Breast epithelium (tissue), 4 donors: ENCODE measurements at regions not wholly inside any gene's neighbourhood (a gene's known extent, or its start where the extent isn't known, plus 50 kb on each side); places are given as distances from the start of the nearest gene placed in this dataset.

Experiments
- DNase-seq, 2 donors: peaks; one replicate each; pipeline ENCODE4 v3.0.0-alpha.2; 2019; ENCODE audit warnings: low spot score in 2 of 2
- H3K27ac ChIP-seq, 2 donors: fragments of 200-600 bp; sonication (generic) in 1 of 2; one replicate each; pipeline ENCODE4 v1.5.1; 2016 to 2019; ENCODE audit warnings: mild to moderate bottlenecking in 1 of 2
- H3K27me3 ChIP-seq, 2 donors: fragments of 200-600 bp; sonication (generic) in 1 of 2; one replicate each; pipeline versions ENCODE4 v1.5.1 to v1.6.0; 2017 to 2019; ENCODE audit warnings: control low read depth in 1 of 2, mild to moderate bottlenecking in 1 of 2
- H3K36me3 ChIP-seq: fragments of 200-600 bp; one replicate; pipeline ENCODE4 v1.5.1; 2019
- H3K4me1 ChIP-seq, 2 donors: fragments of 200-600 bp; sonication (generic); one replicate each; pipeline ENCODE4 v1.5.1; 2016 to 2019; ENCODE audit warnings: control low read depth in 1 of 2
- H3K4me3 ChIP-seq, 3 donors: fragments of 200-600 bp; sonication (generic); 1 replicate in 2 of 3; 2 replicates in 1 of 3; pipeline ENCODE4 v1.5.1; 2016 to 2019; ENCODE audit warnings: mild to moderate bottlenecking in 3 of 3, moderate library complexity in 2 of 3
- H3K9me3 ChIP-seq, 2 donors: fragments of 200-600 bp; sonication (generic) in 1 of 2; one replicate each; pipeline ENCODE4 v1.5.1; 2016 to 2019; ENCODE audit warnings: control low read depth in 1 of 2
- POLR2A ChIP-seq: fragments of 450-650 bp; IDR thresholded peaks from one replicate; pipeline ENCODE4 v1.6.1; 2016; ENCODE audit warnings: antibody characterized with exemption, mild to moderate bottlenecking, moderate library complexity
- POLR2AphosphoS5 ChIP-seq, 3 donors: sonication (generic); formaldehyde crosslinking; IDR thresholded peaks; one replicate each; pipeline ENCODE4 v1.6.1; 2017; ENCODE audit warnings: antibody characterized with exemption in 3 of 3
- intact Hi-C: fragments of 100-400 bp; cut with DNase I; formaldehyde crosslinking; loops from one replicate; pipeline ENCODE4 v1.15.1; 2023; ENCODE audit warnings: low total_unique reads
- TF ChIP-seq, protein P1 (sequence below), 3 donors: fragments of 450-650 bp; IDR thresholded peaks; one replicate each; pipeline ENCODE4 v1.5.1; 2016 to 2017; ENCODE audit warnings: antibody characterized with exemption in 3 of 3, mild to moderate bottlenecking in 3 of 3, moderate library complexity in 3 of 3

DNA sequence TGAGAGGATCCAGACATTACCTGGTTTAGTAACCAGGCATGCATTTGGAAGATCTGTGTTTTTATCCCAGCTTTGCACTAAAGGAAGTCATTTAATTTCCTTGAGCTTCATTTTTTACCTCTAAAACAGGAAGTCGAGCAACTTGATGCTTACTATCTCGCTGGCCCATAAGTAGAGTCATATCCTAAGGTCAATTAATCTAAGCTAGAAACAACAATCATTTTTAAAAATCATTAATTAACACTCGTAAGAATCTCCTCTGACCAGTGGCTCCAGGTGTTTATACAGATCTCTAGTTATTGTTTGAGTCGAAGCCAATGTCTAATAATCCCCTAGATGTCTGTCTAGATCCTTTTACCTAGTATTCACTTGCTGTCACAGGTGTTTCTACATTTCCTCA lies 355.8 kb upstream of the DCN start:
- no peak for TF ChIP-seq POLR2AphosphoS5 (IDR thresholded peaks at IDR 0.05)
- TF ChIP-seq, protein P1, sequence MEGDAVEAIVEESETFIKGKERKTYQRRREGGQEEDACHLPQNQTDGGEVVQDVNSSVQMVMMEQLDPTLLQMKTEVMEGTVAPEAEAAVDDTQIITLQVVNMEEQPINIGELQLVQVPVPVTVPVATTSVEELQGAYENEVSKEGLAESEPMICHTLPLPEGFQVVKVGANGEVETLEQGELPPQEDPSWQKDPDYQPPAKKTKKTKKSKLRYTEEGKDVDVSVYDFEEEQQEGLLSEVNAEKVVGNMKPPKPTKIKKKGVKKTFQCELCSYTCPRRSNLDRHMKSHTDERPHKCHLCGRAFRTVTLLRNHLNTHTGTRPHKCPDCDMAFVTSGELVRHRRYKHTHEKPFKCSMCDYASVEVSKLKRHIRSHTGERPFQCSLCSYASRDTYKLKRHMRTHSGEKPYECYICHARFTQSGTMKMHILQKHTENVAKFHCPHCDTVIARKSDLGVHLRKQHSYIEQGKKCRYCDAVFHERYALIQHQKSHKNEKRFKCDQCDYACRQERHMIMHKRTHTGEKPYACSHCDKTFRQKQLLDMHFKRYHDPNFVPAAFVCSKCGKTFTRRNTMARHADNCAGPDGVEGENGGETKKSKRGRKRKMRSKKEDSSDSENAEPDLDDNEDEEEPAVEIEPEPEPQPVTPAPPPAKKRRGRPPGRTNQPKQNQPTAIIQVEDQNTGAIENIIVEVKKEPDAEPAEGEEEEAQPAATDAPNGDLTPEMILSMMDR (IDR thresholded peaks at IDR 0.05), result no peak
- H3K27ac ChIP-seq, result no peak overlapping the region

GRCh38 chr12:91533366-91533765 lies 350.7 kb upstream of the DCN start:
- Histone ChIP-seq H3K27me3 (no peaks in the 10 kb centered on the region), H3K9me3 (peaks cover 5 to 18% of the 10 kb centered on the region in 2 donors), H3K4me1 (no peaks in the 10 kb centered on the region), H3K36me3 (no peaks in the 10 kb centered on the region), H3K27ac (no peak overlapping the region), H3K4me3 (no peak overlapping the region)
- DNase-seq, result no peak
- intact Hi-C loops, result no loop called here
- TF ChIP-seq POLR2A, result no peak
- TF ChIP-seq, protein P1 (IDR thresholded peaks at IDR 0.05), result no peak
- TF ChIP-seq POLR2AphosphoS5 (IDR thresholded peaks at IDR 0.05), result no peak

More for the DNA sequence above, 355.8 kb upstream of the DCN start:
- Histone ChIP-seq H3K9me3 (peaks cover 5 to 11% of the 10 kb centered on the region in 2 donors), H3K4me3 (no peak overlapping the region), H3K27me3 (no peaks in the 10 kb centered on the region), H3K36me3 (no peaks in the 10 kb centered on the region), H3K4me1 (no peaks in the 10 kb centered on the region)
- intact Hi-C loops, result no loop called here
- DNase-seq, result no peak

DNA sequence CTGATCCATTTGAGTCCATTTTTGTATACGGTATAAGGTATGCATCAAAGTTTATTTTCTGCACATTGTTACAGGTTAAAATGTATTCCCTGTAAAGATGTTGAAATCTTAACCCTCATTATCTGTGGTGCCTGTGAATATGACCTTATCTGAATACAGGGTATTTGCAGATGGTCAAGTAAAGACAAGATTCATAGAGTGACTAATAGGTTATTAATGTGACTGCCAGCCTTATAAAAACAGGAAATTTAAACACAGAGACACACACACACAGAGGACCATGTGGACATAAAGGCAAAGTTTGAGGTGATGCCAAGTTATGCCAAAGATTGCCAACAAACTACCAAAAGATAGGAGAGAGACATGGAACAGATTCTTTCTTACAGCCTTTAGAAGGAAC lies 347.2 kb upstream of the DCN start:
- no peaks in the 10 kb centered on the region for H3K4me1 ChIP-seq
- no peak for TF ChIP-seq POLR2A
- TF ChIP-seq, protein P1 (IDR thresholded peaks at IDR 0.05), result no peak
- no peak for TF ChIP-seq POLR2AphosphoS5 (IDR thresholded peaks at IDR 0.05)
- DNase-seq, result no peak
- no peak overlapping the region for H3K27ac ChIP-seq
- H3K36me3 ChIP-seq, result no peaks in the 10 kb centered on the region
- H3K4me3 ChIP-seq, result no peak overlapping the region
- H3K27me3 ChIP-seq, result no peaks in the 10 kb centered on the region
- intact Hi-C loops, result no loop called here
- H3K9me3 ChIP-seq, result peaks cover 5 to 18% of the 10 kb centered on the region in 2 donors

- H3K9me3 ChIP-seq, result no peaks in the 10 kb centered on the region
- DNase-seq, result no peak
- no peaks in the 10 kb centered on the region for H3K36me3 ChIP-seq
- H3K27ac ChIP-seq, result no peak overlapping the region
- intact Hi-C loops, result no loop called here
- no peaks in the 10 kb centered on the region for H3K4me1 ChIP-seq
- no peak overlapping the region for H3K4me3 ChIP-seq
- no peaks in the 10 kb centered on the region for H3K27me3 ChIP-seq
- TF ChIP-seq POLR2A, result no peak
- TF ChIP-seq POLR2AphosphoS5 (IDR thresholded peaks at IDR 0.05), result no peak
- TF ChIP-seq, protein P1 (IDR thresholded peaks at IDR 0.05), result no peak
Observed at GRCh38 chr12:91523831-91524230, 341.2 kb upstream of the DCN start.

GRCh38 chr12:91516695-91517047 lies 334.1 kb upstream of the DCN start:
- Histone ChIP-seq H3K9me3 (no peaks in the 10 kb centered on the region), H3K4me3 (no peak overlapping the region), H3K36me3 (no peaks in the 10 kb centered on the region), H3K4me1 (no peaks in the 10 kb centered on the region), H3K27me3 (no peaks in the 10 kb centered on the region), H3K27ac (no peak overlapping the region)
- TF ChIP-seq POLR2A (no peak), POLR2AphosphoS5 (IDR thresholded peaks at IDR 0.05) (no peak)
- TF ChIP-seq, protein P1 (IDR thresholded peaks at IDR 0.05), result no peak
- intact Hi-C loops, result no loop called here
- DNase-seq, result no peak
